Smooth muscle cell (in vitro differentiated cells): ENCODE measurements at regions not wholly inside any gene's neighbourhood (a gene's known extent, or its start where the extent isn't known, plus 50 kb on each side); places are given as distances from the start of the nearest gene placed in this dataset.

Source experiments
- DNase-seq: peaks from one replicate; lab custom pipeline; 2025; ENCODE audit not compliant: unreplicated experiment; lab: John Stamatoyannopoulos, UW
- H2AFZ ChIP-seq: fragments of 200-600 bp; sonication (generic); 2 replicates; pipeline ENCODE4 v1.6.0; 2016; ENCODE audit warnings: antibody characterized with exemption, low read depth, mild to moderate bottlenecking
- H3F3A ChIP-seq: fragments of 200-600 bp; sonication (generic); 2 replicates; pipeline ENCODE4 v1.6.0; 2017; ENCODE audit warnings: antibody characterized with exemption, low read depth
- H3K27ac ChIP-seq: fragments of 200-600 bp; sonication (generic); 2 replicates; pipeline ENCODE4 v1.5.1; 2016; ENCODE audit warnings: low read depth, mild to moderate bottlenecking
- H3K27me3 ChIP-seq: fragments of 200-600 bp; sonication (generic); 2 replicates; pipeline ENCODE4 v1.6.1; 2016; ENCODE audit warnings: low read depth, mild to moderate bottlenecking
- H3K36me3 ChIP-seq: fragments of 200-600 bp; sonication (generic); 2 replicates; pipeline ENCODE4 v1.5.1; 2016; ENCODE audit warnings: low read depth
- H3K4me1 ChIP-seq: fragments of 200-600 bp; sonication (generic); 2 replicates; pipeline ENCODE4 v1.5.1; 2016; ENCODE audit warnings: low read depth
- H3K4me2 ChIP-seq: fragments of 200-600 bp; sonication (generic); 2 replicates; pipeline ENCODE4 v1.6.0; 2016; ENCODE audit warnings: mild to moderate bottlenecking
- H3K4me3 ChIP-seq: fragments of 200-600 bp; sonication (generic); 2 replicates; pipeline ENCODE4 v1.5.1; 2016; ENCODE audit warnings: mild to moderate bottlenecking
- H3K79me2 ChIP-seq: fragments of 200-600 bp; sonication (generic); 2 replicates; pipeline ENCODE4 v1.6.0; 2016; ENCODE audit warnings: low read depth, mild to moderate bottlenecking
- H3K9ac ChIP-seq: fragments of 200-600 bp; sonication (generic); 2 replicates; pipeline ENCODE4 v1.6.0; 2016; ENCODE audit warnings: low read depth
- H3K9me3 ChIP-seq: fragments of 200-600 bp; sonication (generic); replicated peaks from 2 replicates; pipeline ENCODE4 v1.5.1; 2016; ENCODE audit warnings: low read depth
- H4K20me1 ChIP-seq: fragments of 200-600 bp; sonication (generic); 2 replicates; pipeline ENCODE4 v1.6.0; 2016; ENCODE audit warnings: low read depth
- CTCF ChIP-seq: fragments of 200-600 bp; sonication (generic); IDR thresholded peaks from 2 replicates; pipeline ENCODE4 v1.5.1; 2017; ENCODE audit warnings: borderline replicate concordance, mild to moderate bottlenecking, antibody characterized with exemption; ENCODE audit not compliant: insufficient read depth, poor library complexity, severe bottlenecking
- WGBS: methylation state at CpG from one replicate; pipeline ENCODE4 v1.1.7; 2016; ENCODE audit warnings: low lambda C conversion rate; 5-methylcytosine and 5-hydroxymethylcytosine counted together

- no peak overlapping the region for H2AFZ ChIP-seq
- DNase-seq = no peak
- H4K20me1 ChIP-seq = no peaks in the 10 kb centered on the region
- no peak overlapping the region for H3K4me3 ChIP-seq
- no peaks in the 10 kb centered on the region for H3K36me3 ChIP-seq
- no peak for TF ChIP-seq CTCF
- no peaks in the 10 kb centered on the region for H3K4me1 ChIP-seq
- H3K9me3 ChIP-seq = no peaks in the 10 kb centered on the region
- H3K27ac ChIP-seq = no peak overlapping the region
- no peak overlapping the region for H3K4me2 ChIP-seq
- H3K9ac ChIP-seq = no peak overlapping the region
- H3K79me2 ChIP-seq = no peaks in the 10 kb centered on the region
- no peaks in the 10 kb centered on the region for H3F3A ChIP-seq
- H3K27me3 ChIP-seq = peaks cover 21% of the 10 kb centered on the region
Observed at GRCh38 chr1:175808999-175809398, 65.6 kb upstream of the TNR start.

- H3K27ac ChIP-seq = no peak overlapping the region
- no peaks in the 10 kb centered on the region for H3K9me3 ChIP-seq
- no peaks in the 10 kb centered on the region for H3K79me2 ChIP-seq
- no peak overlapping the region for H3K4me2 ChIP-seq
- no peaks in the 10 kb centered on the region for H3K4me1 ChIP-seq
- H3K27me3 ChIP-seq = peaks cover 24% of the 10 kb centered on the region
- 37% methylated on average over 4 of the region's 4 CpGs for WGBS
- no peaks in the 10 kb centered on the region for H3K36me3 ChIP-seq
- no peaks in the 10 kb centered on the region for H3F3A ChIP-seq
- no peak overlapping the region for H2AFZ ChIP-seq
- DNase-seq = no peak
- TF ChIP-seq CTCF = no peak
- no peak overlapping the region for H3K4me3 ChIP-seq
- H4K20me1 ChIP-seq = no peaks in the 10 kb centered on the region
- no peak overlapping the region for H3K9ac ChIP-seq
Observed at GRCh38 chr1:175808573-175808972, 65.2 kb upstream of the TNR start.

- Histone ChIP-seq H3K27ac (no peak overlapping the region), H3K9me3 (no peaks in the 10 kb centered on the region), H3K4me2 (no peak overlapping the region), H2AFZ (no peak overlapping the region), H3K4me1 (no peaks in the 10 kb centered on the region), H3F3A (no peaks in the 10 kb centered on the region), H4K20me1 (no peaks in the 10 kb centered on the region), H3K4me3 (no peak overlapping the region), H3K27me3 (peaks cover 36% of the 10 kb centered on the region), H3K79me2 (no peaks in the 10 kb centered on the region), H3K36me3 (no peaks in the 10 kb centered on the region), H3K9ac (no peak overlapping the region)
- DNase-seq = no peak
- TF ChIP-seq CTCF = no peak
- WGBS = 77% methylated on average over 3 of the region's 3 CpGs
Observed at GRCh38 chr1:175804561-175804960, 61.2 kb upstream of the TNR start.

GRCh38 chr1:175803413-175803812 is 60.0 kb upstream of the TNR start:
- no peak for DNase-seq
- H3K79me2 ChIP-seq = no peaks in the 10 kb centered on the region
- H2AFZ ChIP-seq = no peak overlapping the region
- no peak overlapping the region for H3K4me2 ChIP-seq
- H3K9me3 ChIP-seq = no peaks in the 10 kb centered on the region
- peaks cover 29% of the 10 kb centered on the region for H3K27me3 ChIP-seq
- H3K9ac ChIP-seq = no peak overlapping the region
- H3F3A ChIP-seq = no peaks in the 10 kb centered on the region
- H3K4me3 ChIP-seq = no peak overlapping the region
- no peak overlapping the region for H3K27ac ChIP-seq
- H3K36me3 ChIP-seq = no peaks in the 10 kb centered on the region
- H3K4me1 ChIP-seq = no peaks in the 10 kb centered on the region
- TF ChIP-seq CTCF = no peak
- WGBS = 96% methylated on average over 1 of the region's 1 CpG
- no peaks in the 10 kb centered on the region for H4K20me1 ChIP-seq
